Activated CD4-positive, alpha-beta T cell treated with anti-CD3 and anti-CD28 coated beads for 24 hours (primary cell): ENCODE measurements at regions not wholly inside any gene's neighbourhood (a gene's known extent, or its start where the extent isn't known, plus 50 kb on each side); places are given as distances from the start of the nearest gene placed in this dataset.

Source experiments
- DNase-seq, 2 donors: peaks; one replicate each; pipeline ENCODE4 v3.0.0-alpha.2; 2020; ENCODE audit warnings: low read depth in 2 of 2

- DNase-seq = no peak
Observed at GRCh38 chr7:50962962-50963374, 180.3 kb upstream of the GRB10 start.

DNA sequence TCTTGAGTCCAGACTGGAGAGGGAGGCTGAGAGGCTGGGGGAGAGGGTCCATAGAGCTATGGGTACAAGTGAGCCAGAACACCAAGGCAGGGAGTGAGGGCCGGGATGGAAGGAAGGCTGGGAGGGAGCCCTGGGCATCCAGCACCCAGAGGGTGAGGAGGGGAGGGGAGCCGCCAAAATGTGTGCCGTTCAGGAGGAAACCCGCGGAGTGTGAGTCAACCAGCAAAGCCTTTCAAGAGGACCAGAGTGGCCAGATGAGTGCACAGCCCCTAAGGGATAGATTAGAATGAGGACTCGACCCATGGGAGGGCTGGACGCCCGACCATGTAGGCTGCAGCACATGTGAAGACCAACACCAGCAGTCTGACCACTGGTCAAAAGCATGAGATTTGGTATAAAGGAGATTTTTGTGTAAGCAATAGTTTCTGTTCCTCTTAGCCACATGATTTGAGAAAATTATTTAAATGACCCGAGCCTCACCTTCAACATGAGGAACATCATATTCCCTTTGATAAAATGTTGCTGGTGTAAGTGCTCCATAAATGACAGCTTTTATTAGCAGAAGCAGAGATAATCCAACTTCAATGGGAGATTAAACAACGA, 179.7 kb upstream of the GRB10 start:
- DNase-seq = no peak

DNA sequence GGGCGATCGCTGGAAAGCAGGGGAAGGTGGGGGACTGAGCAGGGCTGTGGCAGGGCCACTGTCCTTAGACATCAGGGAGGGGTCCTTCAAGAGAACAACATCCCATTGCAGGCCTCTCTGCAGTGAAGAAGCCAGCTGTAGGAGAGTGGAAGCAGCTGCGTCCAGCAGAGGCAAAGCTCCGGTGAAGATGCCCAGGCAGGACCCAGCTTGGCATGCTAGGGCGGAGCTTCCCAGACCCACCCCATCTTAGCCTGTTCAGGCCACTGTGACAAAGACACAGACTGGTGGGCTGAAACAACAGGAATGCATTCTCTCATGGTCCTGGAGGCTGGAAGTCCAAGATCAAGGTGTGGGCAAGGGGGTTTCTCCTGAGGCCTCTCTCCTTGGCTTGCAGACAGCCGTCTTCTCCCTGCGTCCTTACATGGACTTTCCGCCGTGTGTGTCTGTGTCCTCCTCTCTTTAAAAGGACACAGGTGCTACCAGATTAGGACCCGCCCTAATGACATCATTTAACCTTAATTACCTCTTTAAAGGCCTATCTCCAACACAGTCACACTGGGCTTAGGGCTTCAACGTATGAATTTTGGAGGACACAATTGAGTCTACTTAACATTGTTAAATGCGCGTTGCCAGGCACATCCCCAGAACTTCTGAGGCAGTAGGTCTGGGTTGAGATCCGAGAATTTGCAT, 178.1 kb upstream of the GRB10 start:
- DNase-seq = no peak

GRCh38 chr7:50959991-50960390, 177.3 kb upstream of the GRB10 start:
- no peak for DNase-seq

DNA sequence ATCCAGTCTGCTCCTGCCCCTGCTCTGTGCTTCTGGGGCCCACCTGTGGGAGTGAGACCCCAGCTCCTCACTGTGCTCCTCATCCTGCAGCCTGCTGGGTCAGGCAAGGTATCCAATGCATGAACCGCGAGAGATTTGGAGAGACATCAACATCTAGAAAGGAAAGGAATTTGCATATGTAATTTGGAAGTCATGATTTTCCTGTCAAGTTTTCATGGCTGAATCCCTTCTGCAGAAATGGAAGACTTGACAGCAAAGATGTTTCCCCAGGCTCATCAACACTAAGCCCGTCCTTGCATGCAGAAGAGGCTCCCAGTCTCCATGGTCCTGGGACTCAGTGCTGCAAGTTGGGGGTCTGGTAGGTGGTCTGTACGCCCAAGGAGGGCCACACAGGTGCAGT, 176.9 kb upstream of the GRB10 start:
- no peak for DNase-seq

- DNase-seq = no peak
Observed at GRCh38 chr7:50957855-50958254, 175.2 kb upstream of the GRB10 start.

DNA sequence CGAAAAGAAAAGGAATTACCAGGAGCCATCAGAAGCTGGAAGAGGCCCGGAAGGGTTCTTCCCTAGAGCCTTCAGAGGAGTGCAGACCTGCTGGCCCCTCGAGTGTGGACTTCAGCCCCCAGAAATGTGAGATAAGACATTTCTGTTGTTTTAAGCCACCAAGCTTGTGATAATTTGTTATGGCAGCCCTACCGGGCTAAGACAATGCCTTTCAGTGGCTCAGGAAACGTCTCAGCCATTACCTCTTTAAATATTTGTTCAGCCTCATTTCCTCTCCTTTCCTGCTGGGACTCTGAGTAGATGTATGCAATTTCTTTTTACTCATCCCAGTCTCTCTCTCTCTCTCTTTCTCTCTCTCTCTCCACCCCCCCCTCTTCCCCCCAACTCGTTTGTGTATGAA, 174.7 kb upstream of the GRB10 start:
- DNase-seq = no peak

DNA sequence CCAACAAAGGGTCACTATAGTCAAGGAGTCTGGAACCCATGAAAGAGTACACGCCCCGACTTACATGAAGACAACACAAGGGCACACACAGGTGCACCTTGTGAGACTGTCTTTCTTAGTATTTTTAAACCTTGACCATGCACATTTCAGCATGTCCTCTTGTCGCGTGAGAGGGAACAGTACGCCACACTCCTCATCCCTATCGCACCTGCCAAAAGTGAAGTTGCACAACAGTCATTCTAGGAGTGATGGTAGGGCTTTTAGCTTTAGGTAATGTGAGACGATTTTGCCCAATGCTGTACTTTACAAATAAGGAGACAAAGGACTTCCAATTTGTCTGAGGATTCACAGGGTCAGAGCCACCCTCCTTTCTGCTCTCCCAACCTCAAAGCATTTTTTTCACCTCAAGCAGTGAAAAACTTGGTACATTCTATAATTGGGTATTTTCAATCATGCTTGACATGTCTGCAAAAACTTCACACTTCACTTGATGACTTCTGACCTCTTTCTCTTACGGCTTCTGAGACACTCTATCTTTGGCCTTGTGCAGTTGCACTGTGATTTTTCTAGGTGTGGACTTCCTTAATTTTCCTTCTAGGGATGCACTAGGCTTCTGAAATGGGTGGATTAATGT, 173.9 kb upstream of the GRB10 start:
- DNase-seq = no peak

- no peak for DNase-seq
Observed at GRCh38 chr7:50954716-50955115, 172.0 kb upstream of the GRB10 start.

- DNase-seq = no peak
Observed at GRCh38 chr7:50954245-50954644, 171.5 kb upstream of the GRB10 start.

GRCh38 chr7:50953820-50954219, 171.1 kb upstream of the GRB10 start:
- no peak for DNase-seq

DNA sequence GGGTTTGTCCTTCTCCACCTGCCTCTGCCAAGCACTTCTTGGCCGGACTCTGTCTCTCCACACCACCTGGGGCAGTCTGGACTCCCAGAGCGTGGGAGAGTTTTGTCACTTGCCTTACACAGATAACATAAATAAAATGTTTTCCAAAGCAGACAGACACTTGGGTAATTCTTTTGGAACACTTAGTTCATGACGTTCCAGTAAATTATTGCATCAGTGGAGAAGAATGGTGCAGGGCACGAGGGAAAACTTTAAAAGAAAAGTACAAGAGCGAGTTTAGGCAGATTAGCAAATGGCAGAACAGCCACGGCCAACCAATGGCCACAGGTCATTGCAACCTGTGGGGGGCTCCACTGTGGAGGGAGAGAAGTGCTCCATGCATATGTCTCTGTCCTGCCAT, 170.6 kb upstream of the GRB10 start:
- no peak for DNase-seq

DNA sequence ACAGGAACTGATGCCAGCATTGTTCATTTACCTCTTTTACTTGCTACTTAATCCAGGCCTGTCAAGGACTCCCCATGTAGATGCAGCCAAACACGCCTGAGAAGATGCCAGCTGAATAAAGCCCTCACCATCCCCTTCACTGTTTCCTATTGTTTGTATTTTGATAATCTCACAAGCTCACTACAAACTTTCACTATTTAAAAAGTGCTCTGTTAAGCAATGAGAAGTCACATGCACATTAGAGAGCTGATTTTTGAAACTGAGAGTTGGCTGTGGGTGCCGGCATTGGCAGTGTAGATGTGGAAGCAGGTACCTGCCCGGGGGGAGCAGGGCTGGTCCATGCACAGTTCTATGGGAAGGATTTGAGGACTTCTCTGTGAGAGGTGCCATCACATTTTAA, 169.8 kb upstream of the GRB10 start:
- DNase-seq = no peak

DNA sequence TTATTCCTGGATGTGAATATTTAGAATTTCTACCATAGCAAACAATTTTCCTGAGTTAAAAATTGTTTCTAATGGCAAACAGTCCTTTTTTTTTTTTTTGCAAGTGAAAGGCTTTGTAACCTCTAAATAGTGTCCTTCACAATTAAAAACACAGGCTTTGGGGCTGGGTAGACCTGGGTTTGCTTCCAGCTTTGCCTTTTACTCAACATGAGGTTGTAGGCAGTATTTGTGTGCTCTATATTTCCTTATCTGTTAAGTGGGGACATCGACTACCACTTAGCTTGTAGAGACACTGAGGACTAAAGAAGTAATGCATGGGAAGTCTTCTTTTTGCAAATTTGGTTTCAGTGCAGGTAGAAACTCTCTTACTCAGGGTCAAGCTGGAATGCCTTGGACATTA, 169.4 kb upstream of the GRB10 start:
- DNase-seq = no peak

GRCh38 chr7:50943482-50943881, 160.8 kb upstream of the GRB10 start:
- DNase-seq = no peak

DNA sequence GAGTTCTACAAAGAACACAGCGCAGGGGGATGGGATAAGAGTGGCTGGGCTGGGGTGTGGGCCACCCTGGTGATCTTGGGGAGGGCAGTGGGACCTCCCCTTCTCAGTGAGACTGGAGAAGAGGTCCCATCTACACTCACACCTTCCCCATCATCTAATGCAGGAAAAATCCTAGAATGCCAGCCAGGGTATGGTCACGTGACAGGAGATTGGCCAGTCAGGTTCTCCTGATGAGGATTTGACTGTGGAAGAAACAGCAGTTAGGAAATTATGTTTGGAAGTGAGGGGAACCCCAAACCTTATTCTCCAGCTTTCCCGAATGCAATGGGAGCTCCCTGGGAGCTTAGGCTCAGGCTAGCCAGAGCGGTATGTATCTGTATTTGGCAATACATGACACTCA, 158.8 kb upstream of the GRB10 start:
- no peak for DNase-seq

DNA sequence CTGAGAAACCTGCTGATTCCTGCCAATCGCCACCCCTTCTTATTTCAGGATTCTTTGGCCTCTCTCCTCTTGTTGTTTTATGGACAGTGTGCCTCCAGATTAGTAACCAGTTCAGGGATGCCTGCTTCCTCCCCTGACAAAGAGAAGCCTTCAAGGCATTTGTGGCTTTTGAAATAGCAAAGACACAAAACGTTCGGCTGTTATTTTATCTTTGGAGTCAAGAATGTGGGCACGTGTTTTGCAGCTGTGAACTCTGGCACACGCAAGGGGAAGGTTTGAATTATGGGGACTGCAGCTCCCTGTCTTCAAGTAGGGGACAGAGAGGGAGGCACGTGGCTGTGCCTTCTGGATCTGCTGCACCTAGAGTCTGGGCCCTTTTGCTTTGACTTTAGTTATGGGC, 157.9 kb upstream of the GRB10 start:
- no peak for DNase-seq

- no peak for DNase-seq
Observed at GRCh38 chr7:50939021-50939420, 156.3 kb upstream of the GRB10 start.

- no peak for DNase-seq
Observed at GRCh38 chr7:50937727-50938126, 155.0 kb upstream of the GRB10 start.

GRCh38 chr7:50926049-50926448, 143.4 kb upstream of the GRB10 start:
- no peak for DNase-seq

DNA sequence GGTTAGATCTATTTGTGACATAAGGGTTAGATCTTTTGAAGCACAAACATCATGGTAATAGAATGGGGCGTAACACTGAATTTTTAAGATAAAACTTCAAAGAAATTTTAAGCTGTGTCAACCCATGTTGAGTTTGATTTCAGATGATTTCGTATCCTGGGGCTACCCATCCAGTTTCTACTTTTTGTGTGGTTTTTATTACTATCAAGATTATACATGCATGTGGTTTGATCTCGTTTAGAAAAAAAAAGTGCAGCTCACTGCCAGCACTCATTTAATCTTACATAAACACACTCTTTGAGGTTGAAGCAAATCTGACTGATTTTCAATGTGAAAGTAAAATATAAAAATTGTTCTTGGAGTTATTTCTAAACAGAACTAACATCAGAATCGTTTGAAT, 140.8 kb upstream of the GRB10 start:
- no peak for DNase-seq

GRCh38 chr7:50921114-50921813, 138.6 kb upstream of the GRB10 start:
- DNase-seq = peak; percentile 9 to 18
